ENCODE measurements at regions not wholly inside any gene's neighbourhood (a gene's known extent, or its start where the extent isn't known, plus 50 kb on each side); places are given as distances from the start of the nearest gene placed in this dataset.
"Not testable (repeated sequence)": the region's sequence is repeated elsewhere in the genome, so short reads cannot be mapped to it uniquely, and the experiment has no call there.

DNA sequence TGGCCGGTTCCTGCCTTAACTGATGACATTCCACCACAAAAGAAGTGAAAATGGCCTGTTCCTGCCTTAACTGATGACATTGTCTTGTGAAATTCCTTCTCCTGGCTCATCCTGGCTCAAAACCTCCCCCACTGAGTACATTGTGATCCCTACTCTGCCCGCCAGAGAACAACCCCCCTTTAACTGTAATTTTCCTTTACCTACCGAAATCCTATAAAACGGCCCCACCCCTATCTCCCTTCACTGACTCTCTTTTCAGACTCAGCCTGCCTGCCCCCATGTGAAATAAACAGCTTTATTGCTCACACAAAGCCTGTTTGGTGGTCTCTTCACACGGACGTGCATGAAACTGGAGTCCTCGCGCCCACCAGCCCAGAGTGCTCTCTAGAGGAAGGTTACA is 166.5 kb downstream of the ADRA2C start:
- H3K27me3 Mint-ChIP-seq; H3K36me3 Mint-ChIP-seq (ENCODE audit: insufficient read depth); DNase-seq (ENCODE audit: low spot score in 2 of 2); H3K4me1 Mint-ChIP-seq; H3K9me3 Mint-ChIP-seq; ATAC-seq (replicated peaks; ENCODE audit: extremely low read depth, poor library complexity, severe bottlenecking); H3K27ac Mint-ChIP-seq (ENCODE audit: low read depth); H3K4me3 Mint-ChIP-seq: not testable (repeated sequence)

DNA sequence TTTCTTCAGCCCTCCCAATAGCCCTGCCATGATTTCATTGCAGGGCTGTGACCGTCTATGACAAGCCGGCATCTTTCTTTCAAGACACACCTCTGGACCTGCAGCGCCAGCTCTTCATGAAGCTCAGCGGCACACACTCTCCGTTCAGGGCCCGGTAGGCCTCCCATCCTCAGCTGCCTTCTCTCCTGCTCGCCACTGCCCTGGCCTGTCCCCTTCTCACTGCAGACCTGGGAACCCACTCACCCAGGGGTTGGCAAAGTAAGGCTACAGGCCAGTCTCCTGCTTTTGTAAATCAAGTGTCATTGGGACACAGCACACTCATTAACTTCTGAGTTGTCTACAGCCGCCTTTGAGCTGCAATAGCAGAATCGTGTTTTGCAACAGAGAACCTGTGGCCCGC is 169.2 kb downstream of the ADRA2C start:
- H3K4me1 Mint-ChIP-seq; H3K36me3 Mint-ChIP-seq (ENCODE audit: insufficient read depth); H3K27ac Mint-ChIP-seq (ENCODE audit: low read depth); DNase-seq (ENCODE audit: low spot score in 2 of 2); H3K4me3 Mint-ChIP-seq; H3K9me3 Mint-ChIP-seq; H3K27me3 Mint-ChIP-seq; ATAC-seq (replicated peaks; ENCODE audit: extremely low read depth, poor library complexity, severe bottlenecking): not testable (repeated sequence)

DNA sequence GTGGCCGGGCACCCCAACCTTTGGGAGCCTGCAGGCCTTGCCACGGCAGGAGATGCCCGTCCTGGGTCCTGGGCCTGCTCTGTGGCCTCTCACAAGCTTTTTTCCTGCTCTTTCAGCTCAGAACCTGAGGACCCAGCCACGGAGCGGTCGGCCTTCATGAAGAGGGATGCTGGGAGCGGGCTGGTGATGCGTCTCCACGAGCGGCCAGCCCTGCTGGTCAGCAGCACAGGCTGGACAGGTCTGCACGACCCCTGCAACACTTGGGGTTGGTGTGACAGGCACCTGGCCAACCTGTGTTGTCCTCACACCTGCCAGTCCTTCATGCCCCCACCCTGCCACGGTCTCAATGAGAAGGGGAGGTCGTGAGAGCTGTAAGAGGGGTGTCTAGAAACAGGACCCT is 170.0 kb downstream of the ADRA2C start:
- H3K9me3 Mint-ChIP-seq, result no peaks in the 10 kb centered on the region
- ATAC-seq (replicated peaks; ENCODE audit: extremely low read depth, poor library complexity, severe bottlenecking) (no peak), DNase-seq (ENCODE audit: low spot score in 2 of 2) (no peak)
- H3K4me3 Mint-ChIP-seq, result no peak overlapping the region
- H3K36me3 Mint-ChIP-seq (ENCODE audit: insufficient read depth), result no peaks in the 10 kb centered on the region
- H3K27me3 Mint-ChIP-seq, result peaks cover 10% of the 10 kb centered on the region
- no peaks in the 10 kb centered on the region for H3K4me1 Mint-ChIP-seq
- no peak overlapping the region for H3K27ac Mint-ChIP-seq (ENCODE audit: low read depth)

DNA sequence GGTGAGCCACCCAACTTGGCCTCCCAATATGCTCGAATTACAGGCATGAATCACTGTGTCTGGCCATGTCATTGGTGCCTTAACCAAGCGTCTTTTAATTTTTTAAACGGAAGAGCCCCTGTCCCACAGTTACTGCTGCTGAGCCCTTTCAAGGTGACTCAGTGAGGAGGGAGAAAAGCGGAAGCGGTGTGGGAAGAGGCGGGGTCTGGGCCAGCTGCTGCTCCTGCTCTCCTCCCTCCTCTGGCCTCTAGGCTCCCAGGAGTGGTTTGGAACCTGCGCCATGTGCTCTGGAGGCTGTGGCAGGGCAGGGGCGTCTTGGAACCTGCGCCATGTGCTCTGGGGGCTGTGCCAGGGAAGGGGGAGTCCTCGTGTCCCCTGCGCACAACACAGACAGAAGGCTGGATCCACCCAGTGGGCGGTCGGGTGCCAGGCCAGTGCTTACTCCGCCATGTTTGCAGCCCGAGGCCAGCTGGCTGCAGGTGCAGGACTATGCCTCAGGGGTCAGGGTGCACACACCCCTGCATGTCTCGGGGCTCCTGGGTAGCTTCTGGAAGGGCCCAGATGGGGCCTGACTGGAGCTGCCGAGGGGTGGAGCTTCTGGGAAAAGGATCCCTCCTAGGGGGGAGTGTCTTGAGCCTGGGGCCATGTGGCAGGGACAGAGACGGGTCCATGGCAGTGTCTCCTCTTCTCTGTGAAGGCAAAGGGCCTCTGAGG is 171.8 kb downstream of the ADRA2C start:
- not testable (repeated sequence) for H3K36me3 Mint-ChIP-seq (ENCODE audit: insufficient read depth); H3K9me3 Mint-ChIP-seq; H3K27ac Mint-ChIP-seq (ENCODE audit: low read depth); H3K4me3 Mint-ChIP-seq; ATAC-seq (replicated peaks; ENCODE audit: extremely low read depth, poor library complexity, severe bottlenecking); DNase-seq (ENCODE audit: low spot score in 2 of 2)
- peaks cover 12% of the 10 kb centered on the region for H3K4me1 Mint-ChIP-seq
- H3K27me3 Mint-ChIP-seq, result peaks cover 28% of the 10 kb centered on the region

DNA sequence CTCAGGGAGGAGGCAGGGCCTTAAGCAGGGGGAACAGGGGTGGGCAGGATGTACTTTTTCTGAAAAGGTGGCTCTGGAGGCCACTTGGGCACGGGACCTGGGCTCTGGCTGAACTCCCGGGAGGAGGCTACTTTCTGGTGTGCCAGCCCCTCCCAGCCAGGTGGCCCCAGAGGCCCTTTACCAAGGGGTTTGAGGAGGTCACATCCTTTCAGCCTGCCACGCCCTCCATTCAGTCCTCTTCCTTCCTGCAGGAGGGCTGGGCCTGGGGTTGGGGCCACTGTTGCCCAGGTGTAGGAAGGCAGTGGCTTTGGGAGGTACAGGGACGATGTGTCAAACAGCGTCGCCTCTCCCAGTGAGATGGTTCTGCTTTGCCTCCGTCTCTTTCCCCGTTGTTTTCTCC is 172.5 kb downstream of the ADRA2C start:
- not testable (repeated sequence) for H3K4me3 Mint-ChIP-seq

DNA sequence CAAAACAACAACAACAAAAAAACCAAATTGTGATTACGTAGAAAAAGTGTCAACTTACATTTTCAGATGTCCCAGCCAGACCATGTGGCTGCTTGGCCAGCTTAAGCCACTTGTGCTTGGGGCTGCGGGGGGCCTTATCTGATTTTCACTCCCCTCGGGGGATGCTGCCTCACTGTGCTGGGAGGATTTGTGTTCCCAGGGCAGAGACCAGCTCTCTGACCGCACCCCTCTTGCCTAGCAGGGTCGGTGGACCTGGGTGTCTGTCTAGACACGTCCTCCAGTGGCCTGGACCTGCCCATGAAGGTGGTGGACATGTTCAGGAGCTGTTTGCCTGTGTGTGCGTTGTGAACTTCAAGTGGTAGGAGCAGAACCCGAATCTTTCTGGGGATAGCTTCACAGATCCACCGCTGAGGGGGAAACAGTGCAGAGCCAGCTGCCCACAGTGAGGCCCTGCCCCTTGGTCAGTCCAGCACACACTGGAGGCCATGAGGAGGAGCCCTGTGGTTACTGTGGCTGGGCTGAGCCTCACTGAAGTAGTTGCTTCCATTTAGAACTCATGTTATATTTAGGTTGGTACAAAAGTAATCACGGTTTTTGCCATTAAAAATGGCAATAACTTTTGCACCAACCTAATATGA is 173.9 kb downstream of the ADRA2C start:
- not testable (repeated sequence) for DNase-seq (ENCODE audit: low spot score in 2 of 2); H3K36me3 Mint-ChIP-seq (ENCODE audit: insufficient read depth); H3K27ac Mint-ChIP-seq (ENCODE audit: low read depth); H3K4me3 Mint-ChIP-seq; ATAC-seq (replicated peaks; ENCODE audit: extremely low read depth, poor library complexity, severe bottlenecking); H3K9me3 Mint-ChIP-seq
- H3K27me3 Mint-ChIP-seq, result peaks cover 33% of the 10 kb centered on the region
- H3K4me1 Mint-ChIP-seq, result peaks cover 12% of the 10 kb centered on the region

More for the DNA sequence above, 172.5 kb downstream of the ADRA2C start:
- H3K27me3 Mint-ChIP-seq, result peaks cover 33% of the 10 kb centered on the region
- not testable (repeated sequence) for DNase-seq (ENCODE audit: low spot score in 2 of 2); H3K27ac Mint-ChIP-seq (ENCODE audit: low read depth); ATAC-seq (replicated peaks; ENCODE audit: extremely low read depth, poor library complexity, severe bottlenecking); H3K9me3 Mint-ChIP-seq; H3K36me3 Mint-ChIP-seq (ENCODE audit: insufficient read depth)
- peaks cover 12% of the 10 kb centered on the region for H3K4me1 Mint-ChIP-seq

DNA sequence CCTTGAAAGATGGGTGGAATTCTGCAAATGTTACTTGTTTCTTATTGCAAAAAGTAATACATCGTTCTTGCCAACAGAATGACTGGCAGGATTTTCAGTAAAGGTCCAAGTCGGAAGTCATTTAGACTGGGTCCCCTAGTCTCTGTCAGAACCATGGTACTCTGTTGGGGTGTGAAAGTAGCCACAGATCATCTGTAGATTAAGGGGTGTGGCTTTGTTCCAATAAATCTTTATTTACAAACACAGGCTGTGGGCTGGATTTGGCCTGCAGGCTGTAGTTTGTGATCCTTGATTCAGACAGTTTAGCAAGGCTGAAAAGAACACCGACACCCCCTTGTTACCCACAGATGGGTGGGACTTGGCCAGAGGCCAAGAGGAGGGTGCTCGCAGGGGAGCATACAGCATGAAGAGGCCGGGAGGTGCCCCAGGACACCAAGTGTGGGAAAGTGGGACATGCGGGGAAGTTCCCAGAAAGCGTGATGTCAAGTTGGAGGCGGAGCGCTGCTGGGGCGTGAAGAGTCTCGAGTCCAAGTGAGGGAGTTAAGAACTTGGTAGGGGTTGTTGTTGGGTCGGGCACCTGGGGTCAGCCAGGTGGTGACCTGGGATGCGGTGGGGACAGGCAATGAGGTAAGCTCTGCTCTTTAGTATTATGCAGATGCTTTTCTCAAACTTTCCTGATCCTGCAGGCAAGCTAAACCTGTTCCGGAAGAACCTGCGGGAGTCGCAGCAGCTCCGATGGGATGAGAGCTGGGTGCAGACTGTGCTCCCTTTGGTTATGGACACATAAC is 175.7 kb downstream of the ADRA2C start:
- Mint-ChIP-seq H3K27me3 (peaks cover 33% of the 10 kb centered on the region), H3K4me1 (peaks cover 12% of the 10 kb centered on the region)
- H3K4me3 Mint-ChIP-seq; H3K36me3 Mint-ChIP-seq (ENCODE audit: insufficient read depth); H3K9me3 Mint-ChIP-seq; ATAC-seq (replicated peaks; ENCODE audit: extremely low read depth, poor library complexity, severe bottlenecking); H3K27ac Mint-ChIP-seq (ENCODE audit: low read depth); DNase-seq (ENCODE audit: low spot score in 2 of 2): not testable (repeated sequence)

DNA sequence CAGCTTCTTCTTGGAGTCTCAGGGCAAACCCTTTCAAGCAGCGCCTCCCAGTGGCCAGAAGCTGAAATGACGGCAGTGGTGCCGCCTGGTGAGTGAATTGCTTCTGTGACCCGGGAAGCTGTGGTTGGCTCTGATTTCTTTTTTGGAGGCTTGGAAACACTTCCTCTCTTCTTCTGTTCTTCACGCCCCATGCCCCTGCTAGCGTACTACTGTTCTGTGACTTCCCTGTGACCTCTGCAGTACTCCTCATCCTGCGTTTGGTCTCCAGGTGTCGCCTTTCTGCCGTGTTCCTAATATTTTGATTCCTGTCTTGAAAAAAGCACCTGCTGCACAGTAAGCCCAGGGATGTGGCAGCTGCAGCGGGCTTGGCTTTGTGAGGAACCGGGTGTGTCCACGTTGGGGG is 176.4 kb downstream of the ADRA2C start:
- DNase-seq (ENCODE audit: low spot score in 2 of 2), result peak; percentile 37 to 47
- H3K9me3 Mint-ChIP-seq; H3K4me3 Mint-ChIP-seq; ATAC-seq (replicated peaks; ENCODE audit: extremely low read depth, poor library complexity, severe bottlenecking); H3K27ac Mint-ChIP-seq (ENCODE audit: low read depth); H3K36me3 Mint-ChIP-seq (ENCODE audit: insufficient read depth): not testable (repeated sequence)
- peaks cover 29% of the 10 kb centered on the region for H3K27me3 Mint-ChIP-seq
- peaks cover 12% of the 10 kb centered on the region for H3K4me1 Mint-ChIP-seq

DNA sequence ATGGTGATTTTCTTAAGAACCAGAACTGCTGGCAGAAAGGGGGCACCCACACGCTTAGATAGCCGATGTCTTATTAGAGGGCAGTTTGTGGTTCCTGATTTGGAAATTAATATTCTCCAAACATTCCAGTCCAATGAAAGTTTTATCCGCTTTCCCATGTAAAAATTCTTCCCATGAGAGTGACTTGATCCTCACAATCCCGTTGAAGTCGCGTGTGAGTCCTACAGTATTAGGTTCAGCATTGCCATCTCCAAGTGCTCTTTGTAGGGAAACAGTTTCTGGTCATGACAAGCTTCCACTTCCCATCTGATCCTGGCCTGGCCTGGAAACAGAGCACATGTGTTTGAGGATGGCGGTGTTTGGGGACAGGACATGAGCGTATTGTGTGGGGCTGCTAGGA is 176.9 kb downstream of the ADRA2C start:
- H3K4me1 Mint-ChIP-seq, result peaks cover 12% of the 10 kb centered on the region
- H3K27me3 Mint-ChIP-seq, result peaks cover 26% of the 10 kb centered on the region
- not testable (repeated sequence) for H3K27ac Mint-ChIP-seq (ENCODE audit: low read depth); H3K4me3 Mint-ChIP-seq; DNase-seq (ENCODE audit: low spot score in 2 of 2); H3K36me3 Mint-ChIP-seq (ENCODE audit: insufficient read depth); H3K9me3 Mint-ChIP-seq; ATAC-seq (replicated peaks; ENCODE audit: extremely low read depth, poor library complexity, severe bottlenecking)

DNA sequence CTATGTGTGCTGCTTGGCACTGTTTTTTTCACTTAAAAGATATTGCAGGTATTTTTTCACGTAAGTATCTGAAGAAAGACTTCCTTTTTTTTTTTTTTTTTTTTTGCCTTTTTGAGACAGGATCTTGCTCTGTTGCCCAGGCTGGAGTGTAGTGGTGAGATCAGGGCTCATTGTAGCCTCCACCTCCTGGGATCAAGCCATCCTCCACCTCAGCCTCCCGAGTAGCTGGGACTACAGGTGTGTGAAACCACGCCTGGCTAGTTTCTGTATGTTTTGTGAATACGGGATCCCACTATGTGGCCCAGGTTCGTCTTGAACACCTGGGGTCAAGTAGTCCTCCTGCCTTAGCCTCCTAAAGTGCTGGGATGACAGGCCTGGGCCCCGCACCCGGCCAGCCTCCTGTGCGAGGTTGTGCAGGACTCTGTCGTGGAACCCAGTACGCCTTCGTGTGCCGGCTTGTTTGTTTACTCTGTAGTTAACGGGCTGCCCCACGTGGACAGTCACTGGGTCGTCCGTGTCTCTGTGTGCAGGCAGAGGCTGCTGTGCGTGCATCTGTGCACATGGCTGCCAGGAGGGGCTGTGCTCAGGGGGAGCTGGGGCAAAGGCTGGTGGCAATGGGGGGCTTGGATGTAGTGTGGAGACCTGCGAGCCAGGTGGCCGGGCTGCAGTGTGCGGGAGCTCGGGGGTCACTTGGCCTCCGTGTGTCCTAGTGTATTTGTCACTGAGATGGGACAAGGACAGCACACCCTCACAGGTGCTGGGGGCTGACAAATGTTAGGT is 179.5 kb downstream of the ADRA2C start:
- no peak overlapping the region for H3K4me3 Mint-ChIP-seq
- DNase-seq (ENCODE audit: low spot score in 2 of 2) (no peak), ATAC-seq (replicated peaks; ENCODE audit: extremely low read depth, poor library complexity, severe bottlenecking) (no peak)
- no peaks in the 10 kb centered on the region for H3K9me3 Mint-ChIP-seq
- no peak overlapping the region for H3K27ac Mint-ChIP-seq (ENCODE audit: low read depth)
- H3K4me1 Mint-ChIP-seq, result peaks cover 12% of the 10 kb centered on the region
- H3K36me3 Mint-ChIP-seq (ENCODE audit: insufficient read depth), result no peaks in the 10 kb centered on the region
- peaks cover 26% of the 10 kb centered on the region for H3K27me3 Mint-ChIP-seq

DNA sequence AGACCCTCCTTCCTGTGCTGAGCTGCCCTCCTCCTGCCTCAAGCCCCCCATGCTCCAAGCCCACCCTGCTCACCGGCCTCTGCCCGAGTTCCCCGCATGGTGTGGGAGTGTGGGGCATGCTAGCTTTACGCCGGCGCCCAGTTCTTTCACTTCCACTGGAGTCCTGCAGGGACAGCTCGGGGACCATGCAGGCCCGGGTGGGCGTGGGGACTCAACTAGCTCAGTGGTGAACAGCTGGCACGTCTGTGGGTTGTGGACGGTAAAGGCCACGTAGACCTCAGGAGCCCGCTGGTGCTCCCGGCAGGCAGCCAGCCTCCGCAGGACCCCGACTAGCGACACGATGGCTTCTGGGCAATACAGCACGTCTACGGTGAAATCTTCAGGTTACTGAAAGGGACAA is 180.4 kb downstream of the ADRA2C start:
- not testable (repeated sequence) for ATAC-seq (replicated peaks; ENCODE audit: extremely low read depth, poor library complexity, severe bottlenecking); H3K9me3 Mint-ChIP-seq; DNase-seq (ENCODE audit: low spot score in 2 of 2); H3K36me3 Mint-ChIP-seq (ENCODE audit: insufficient read depth); H3K4me3 Mint-ChIP-seq; H3K27ac Mint-ChIP-seq (ENCODE audit: low read depth)
- H3K27me3 Mint-ChIP-seq, result peaks cover 20% of the 10 kb centered on the region
- H3K4me1 Mint-ChIP-seq, result peaks cover 12% of the 10 kb centered on the region

DNA sequence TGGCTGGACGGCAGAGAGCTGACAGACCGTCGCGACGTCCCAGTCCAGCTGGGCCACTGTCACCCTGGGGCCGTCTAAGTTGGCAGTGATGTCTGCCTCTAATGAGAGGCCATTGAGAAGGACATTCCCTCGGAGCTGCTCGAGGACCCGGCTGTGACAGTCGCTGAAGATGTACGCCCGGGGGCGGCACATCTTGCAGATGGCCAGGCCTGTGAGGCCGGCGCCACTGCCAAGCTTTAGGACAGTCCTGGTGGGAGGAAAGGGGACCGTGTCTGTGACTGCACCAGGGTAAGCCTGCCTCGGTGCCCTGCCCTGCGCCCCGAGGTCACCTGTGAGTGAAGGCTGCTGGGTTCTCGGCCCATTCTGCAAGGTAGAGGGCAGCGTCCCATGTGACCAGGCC is 181.6 kb downstream of the ADRA2C start:
- ATAC-seq (replicated peaks; ENCODE audit: extremely low read depth, poor library complexity, severe bottlenecking); H3K36me3 Mint-ChIP-seq (ENCODE audit: insufficient read depth); DNase-seq (ENCODE audit: low spot score in 2 of 2); H3K4me1 Mint-ChIP-seq; H3K9me3 Mint-ChIP-seq; H3K27me3 Mint-ChIP-seq; H3K4me3 Mint-ChIP-seq; H3K27ac Mint-ChIP-seq (ENCODE audit: low read depth): not testable (repeated sequence)
